Esophagus muscularis mucosa (tissue), 4 donors: ENCODE measurements at regions not wholly inside any gene's neighbourhood (a gene's known extent, or its start where the extent isn't known, plus 50 kb on each side); places are given as distances from the start of the nearest gene placed in this dataset.

Experiments
- EP300 ChIP-seq: sonication (generic); formaldehyde crosslinking; IDR thresholded peaks from one replicate; pipeline ENCODE4 v1.6.1; 2017; ENCODE audit warnings: antibody characterized with exemption
- POLR2A ChIP-seq: fragments of 450-650 bp; IDR thresholded peaks from one replicate; pipeline ENCODE4 v1.6.1; 2017; ENCODE audit warnings: antibody characterized with exemption, moderate library complexity, mild to moderate bottlenecking, low read depth
- POLR2AphosphoS5 ChIP-seq, 2 donors: sonication (generic); formaldehyde crosslinking; IDR thresholded peaks; one replicate each; pipeline ENCODE4 v1.6.1; 2017; ENCODE audit warnings: antibody characterized with exemption in 2 of 2
- TF ChIP-seq, protein P1 (sequence below), 3 experiments: fragments of 200-600 bp in 2 of 3; fragments of 450-650 bp in 1 of 3; sonication (generic) in 2 of 3; IDR thresholded peaks; one replicate each; pipeline ENCODE4 v1.5.1; 2017 to 2019; ENCODE audit warnings: antibody characterized with exemption in 3 of 3, mild to moderate bottlenecking in 2 of 3, moderate library complexity in 1 of 3

DNA sequence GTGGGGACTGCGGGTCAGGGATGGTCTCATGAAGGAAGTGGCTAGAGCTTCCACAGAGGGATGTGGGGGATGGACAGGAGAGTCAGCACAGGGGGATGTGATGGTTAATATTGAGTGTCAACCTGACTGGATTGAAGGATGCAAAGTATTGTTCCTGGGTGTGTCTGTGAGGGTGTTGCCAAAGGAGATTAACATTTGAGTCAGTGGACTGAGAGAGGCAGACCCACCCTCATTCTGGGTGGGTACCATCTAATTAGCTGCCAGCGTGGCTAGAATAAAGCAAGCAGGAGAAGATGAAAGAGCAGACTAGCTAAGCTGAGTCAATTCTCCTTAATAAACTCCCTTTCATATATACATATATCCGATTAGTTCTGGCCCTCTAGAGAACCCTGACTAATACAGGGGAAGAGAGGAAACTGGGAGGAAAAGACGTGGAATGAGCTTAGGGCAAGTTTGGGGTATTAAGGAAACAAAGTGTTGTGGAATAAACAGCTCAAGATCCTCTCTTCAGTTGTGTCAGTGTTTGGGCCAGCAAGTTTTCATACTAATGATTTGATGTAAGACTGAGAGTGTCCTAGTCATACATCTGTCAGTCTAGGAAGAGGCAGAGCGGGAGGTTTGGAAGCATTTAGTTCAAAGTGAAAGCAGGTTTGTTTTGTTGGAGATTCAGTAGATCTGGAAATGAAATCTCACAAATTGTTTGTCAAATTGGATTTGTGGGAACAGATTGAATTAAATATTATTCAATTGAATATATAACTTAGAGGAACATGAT is 135.2 kb upstream of the NT5C1B start:
- TF ChIP-seq, protein P1, sequence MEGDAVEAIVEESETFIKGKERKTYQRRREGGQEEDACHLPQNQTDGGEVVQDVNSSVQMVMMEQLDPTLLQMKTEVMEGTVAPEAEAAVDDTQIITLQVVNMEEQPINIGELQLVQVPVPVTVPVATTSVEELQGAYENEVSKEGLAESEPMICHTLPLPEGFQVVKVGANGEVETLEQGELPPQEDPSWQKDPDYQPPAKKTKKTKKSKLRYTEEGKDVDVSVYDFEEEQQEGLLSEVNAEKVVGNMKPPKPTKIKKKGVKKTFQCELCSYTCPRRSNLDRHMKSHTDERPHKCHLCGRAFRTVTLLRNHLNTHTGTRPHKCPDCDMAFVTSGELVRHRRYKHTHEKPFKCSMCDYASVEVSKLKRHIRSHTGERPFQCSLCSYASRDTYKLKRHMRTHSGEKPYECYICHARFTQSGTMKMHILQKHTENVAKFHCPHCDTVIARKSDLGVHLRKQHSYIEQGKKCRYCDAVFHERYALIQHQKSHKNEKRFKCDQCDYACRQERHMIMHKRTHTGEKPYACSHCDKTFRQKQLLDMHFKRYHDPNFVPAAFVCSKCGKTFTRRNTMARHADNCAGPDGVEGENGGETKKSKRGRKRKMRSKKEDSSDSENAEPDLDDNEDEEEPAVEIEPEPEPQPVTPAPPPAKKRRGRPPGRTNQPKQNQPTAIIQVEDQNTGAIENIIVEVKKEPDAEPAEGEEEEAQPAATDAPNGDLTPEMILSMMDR (IDR thresholded peaks at IDR 0.05) = no peak
- TF ChIP-seq EP300 (no peak), POLR2A (no peak), POLR2AphosphoS5 (IDR thresholded peaks at IDR 0.05) (no peak)
